ENCODE measurements at regions not wholly inside any gene's neighbourhood (a gene's known extent, or its start where the extent isn't known, plus 50 kb on each side); places are given as distances from the start of the nearest gene placed in this dataset.

- H3K4me3 Mint-ChIP-seq (ENCODE audit: unreplicated experiment) = no peak overlapping the region
- H3K9me3 Mint-ChIP-seq (ENCODE audit: unreplicated experiment) = no peaks in the 10 kb centered on the region
- H3K27ac Mint-ChIP-seq (ENCODE audit: low read depth, unreplicated experiment) = no peak overlapping the region
- CTCF ChIA-PET = interaction anchor here (0.7 kb wide), 1 partner anchor 890 kb away, joined by 3 read pairs; no protein-coding TSS in a partner anchor
- POLR2A ChIA-PET = no interaction called here
- no peaks in the 10 kb centered on the region for H3K4me1 Mint-ChIP-seq (ENCODE audit: insufficient read depth, unreplicated experiment)
- intact Hi-C loops (cut with micrococcal nuclease) = no loop called here
- BruUV-seq (replicated peaks) = no TSS peak
- no peaks in the 10 kb centered on the region for H3K27me3 Mint-ChIP-seq (ENCODE audit: insufficient read depth, unreplicated experiment)
- DNase-seq (ENCODE audit: unreplicated experiment) = no peak
- no peak for TF ChIP-seq CTCF (IDR thresholded peaks at IDR 0.05; ENCODE audit: unreplicated experiment)
- peaks cover 4% of the 10 kb centered on the region for H3K36me3 Mint-ChIP-seq (ENCODE audit: insufficient read depth, unreplicated experiment)
These were observed 78.3 kb downstream of the IRX5 start for GRCh38 chr16:55008836-55009510.

- Mint-ChIP-seq H3K9me3 (ENCODE audit: unreplicated experiment) (no peaks in the 10 kb centered on the region), H3K4me3 (ENCODE audit: unreplicated experiment) (no peak overlapping the region), H3K36me3 (ENCODE audit: insufficient read depth, unreplicated experiment) (peaks cover 4% of the 10 kb centered on the region), H3K4me1 (ENCODE audit: insufficient read depth, unreplicated experiment) (no peaks in the 10 kb centered on the region), H3K27me3 (ENCODE audit: insufficient read depth, unreplicated experiment) (no peaks in the 10 kb centered on the region), H3K27ac (ENCODE audit: low read depth, unreplicated experiment) (no peak overlapping the region)
- BruUV-seq (replicated peaks) = no TSS peak
- TF ChIP-seq CTCF (IDR thresholded peaks at IDR 0.05; ENCODE audit: unreplicated experiment) = no peak
- no peak for DNase-seq (ENCODE audit: unreplicated experiment)
- intact Hi-C loops (cut with micrococcal nuclease) = no loop called here
- CTCF ChIA-PET = interaction anchor here (0.6 to 0.7 kb wide), 2 partner anchors 890 to 1060 kb away, joined by 3 read pairs; no protein-coding TSS in a partner anchor
- POLR2A ChIA-PET = no interaction called here
These were observed 78.9 kb downstream of the IRX5 start for GRCh38 chr16:55009581-55009980.

GRCh38 chr16:55010492-55011160 is 80.0 kb downstream of the IRX5 start:
- ChIA-PET CTCF (interaction anchor here (0.6 kb wide), 1 partner anchor 1061 kb away, joined by 3 read pairs; no protein-coding TSS in a partner anchor), POLR2A (no interaction called here)
- no TSS peak for BruUV-seq (replicated peaks)

More at GRCh38 chr16:55010492-55011160, 80.0 kb downstream of the IRX5 start:
- no peaks in the 10 kb centered on the region for H3K4me1 Mint-ChIP-seq (ENCODE audit: insufficient read depth, unreplicated experiment)
- no peaks in the 10 kb centered on the region for H3K36me3 Mint-ChIP-seq (ENCODE audit: insufficient read depth, unreplicated experiment)
- no peaks in the 10 kb centered on the region for H3K27me3 Mint-ChIP-seq (ENCODE audit: insufficient read depth, unreplicated experiment)
- no peak for TF ChIP-seq CTCF (IDR thresholded peaks at IDR 0.05; ENCODE audit: unreplicated experiment)
- no peak overlapping the region for H3K4me3 Mint-ChIP-seq (ENCODE audit: unreplicated experiment)
- DNase-seq (ENCODE audit: unreplicated experiment) = no peak
- intact Hi-C loops (cut with micrococcal nuclease) = no loop called here
- no peaks in the 10 kb centered on the region for H3K9me3 Mint-ChIP-seq (ENCODE audit: unreplicated experiment)
- no peak overlapping the region for H3K27ac Mint-ChIP-seq (ENCODE audit: low read depth, unreplicated experiment)
